SK-N-SH (cell line): ENCODE measurements at regions not wholly inside any gene's neighbourhood (a gene's known extent, or its start where the extent isn't known, plus 50 kb on each side); places are given as distances from the start of the nearest gene placed in this dataset.

Source experiments
- JUND ChIP-seq: IDR thresholded peaks from 2 replicates; pipeline ENCODE4 v1.4.0; 2012
- MAX ChIP-seq: IDR thresholded peaks from 2 replicates; pipeline ENCODE4 v1.4.0; 2012; ENCODE audit warnings: low read depth
- NFIC ChIP-seq: IDR thresholded peaks from 2 replicates; pipeline ENCODE4 v1.4.0; 2012; ENCODE audit warnings: borderline replicate concordance
- POLR2AphosphoS5 ChIP-seq: IDR thresholded peaks from 2 replicates; pipeline ENCODE4 v1.6.1; 2012; ENCODE audit warnings: low read depth, low read length
- TAF1 ChIP-seq: IDR thresholded peaks from 2 replicates; pipeline ENCODE4 v1.6.1; 2012; ENCODE audit warnings: low read depth, mild to moderate bottlenecking, low read length, moderate library complexity, borderline replicate concordance
- TF ChIP-seq, protein P1 (sequence below): fragments of 200-600 bp; sonication (generic); IDR thresholded peaks from 2 replicates; pipeline ENCODE4 v1.6.1; 2017; ENCODE audit warnings: antibody characterized with exemption, mild to moderate bottlenecking, moderate library complexity

- TF ChIP-seq, protein P1, sequence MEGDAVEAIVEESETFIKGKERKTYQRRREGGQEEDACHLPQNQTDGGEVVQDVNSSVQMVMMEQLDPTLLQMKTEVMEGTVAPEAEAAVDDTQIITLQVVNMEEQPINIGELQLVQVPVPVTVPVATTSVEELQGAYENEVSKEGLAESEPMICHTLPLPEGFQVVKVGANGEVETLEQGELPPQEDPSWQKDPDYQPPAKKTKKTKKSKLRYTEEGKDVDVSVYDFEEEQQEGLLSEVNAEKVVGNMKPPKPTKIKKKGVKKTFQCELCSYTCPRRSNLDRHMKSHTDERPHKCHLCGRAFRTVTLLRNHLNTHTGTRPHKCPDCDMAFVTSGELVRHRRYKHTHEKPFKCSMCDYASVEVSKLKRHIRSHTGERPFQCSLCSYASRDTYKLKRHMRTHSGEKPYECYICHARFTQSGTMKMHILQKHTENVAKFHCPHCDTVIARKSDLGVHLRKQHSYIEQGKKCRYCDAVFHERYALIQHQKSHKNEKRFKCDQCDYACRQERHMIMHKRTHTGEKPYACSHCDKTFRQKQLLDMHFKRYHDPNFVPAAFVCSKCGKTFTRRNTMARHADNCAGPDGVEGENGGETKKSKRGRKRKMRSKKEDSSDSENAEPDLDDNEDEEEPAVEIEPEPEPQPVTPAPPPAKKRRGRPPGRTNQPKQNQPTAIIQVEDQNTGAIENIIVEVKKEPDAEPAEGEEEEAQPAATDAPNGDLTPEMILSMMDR = no peak
- no peak for TF ChIP-seq JUND
- no peak for TF ChIP-seq TAF1
- TF ChIP-seq MAX = no peak
- no peak for TF ChIP-seq NFIC
- TF ChIP-seq POLR2AphosphoS5 = no peak
These were observed 361.8 kb downstream of the DOK5 start for GRCh38 chr20:54837226-54837625.
